PC-9 (cell line): ENCODE measurements at regions not wholly inside any gene's neighbourhood (a gene's known extent, or its start where the extent isn't known, plus 50 kb on each side); places are given as distances from the start of the nearest gene placed in this dataset.

Source experiments
- EZH2 ChIP-seq: fragments of 200-600 bp; sonication (generic); IDR thresholded peaks from 2 replicates; pipeline ENCODE4 v1.8.0; 2017; ENCODE audit warnings: antibody characterized with exemption, low read depth
- TF ChIP-seq, protein P1 (sequence below): fragments of 200-600 bp; sonication (generic); conservative IDR thresholded peaks from 2 replicates; pipeline ENCODE4 v1.6.1; 2017; ENCODE audit warnings: mixed run types, antibody characterized with exemption, mild to moderate bottlenecking, moderate library complexity

- TF ChIP-seq, protein P1, sequence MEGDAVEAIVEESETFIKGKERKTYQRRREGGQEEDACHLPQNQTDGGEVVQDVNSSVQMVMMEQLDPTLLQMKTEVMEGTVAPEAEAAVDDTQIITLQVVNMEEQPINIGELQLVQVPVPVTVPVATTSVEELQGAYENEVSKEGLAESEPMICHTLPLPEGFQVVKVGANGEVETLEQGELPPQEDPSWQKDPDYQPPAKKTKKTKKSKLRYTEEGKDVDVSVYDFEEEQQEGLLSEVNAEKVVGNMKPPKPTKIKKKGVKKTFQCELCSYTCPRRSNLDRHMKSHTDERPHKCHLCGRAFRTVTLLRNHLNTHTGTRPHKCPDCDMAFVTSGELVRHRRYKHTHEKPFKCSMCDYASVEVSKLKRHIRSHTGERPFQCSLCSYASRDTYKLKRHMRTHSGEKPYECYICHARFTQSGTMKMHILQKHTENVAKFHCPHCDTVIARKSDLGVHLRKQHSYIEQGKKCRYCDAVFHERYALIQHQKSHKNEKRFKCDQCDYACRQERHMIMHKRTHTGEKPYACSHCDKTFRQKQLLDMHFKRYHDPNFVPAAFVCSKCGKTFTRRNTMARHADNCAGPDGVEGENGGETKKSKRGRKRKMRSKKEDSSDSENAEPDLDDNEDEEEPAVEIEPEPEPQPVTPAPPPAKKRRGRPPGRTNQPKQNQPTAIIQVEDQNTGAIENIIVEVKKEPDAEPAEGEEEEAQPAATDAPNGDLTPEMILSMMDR, result no peak
- no peak for TF ChIP-seq EZH2
Observed at GRCh38 chr4:115505326-115505725, 391.9 kb upstream of the NDST4 start.
